HEK293 (cell line): ENCODE measurements at regions not wholly inside any gene's neighbourhood (a gene's known extent, or its start where the extent isn't known, plus 50 kb on each side); places are given as distances from the start of the nearest gene placed in this dataset.

ENCODE experiments used
- RBAK ChIP-seq: fragments of 450-650 bp; formaldehyde crosslinking; IDR thresholded peaks from 2 replicates; pipeline ENCODE4 v1.5.1; 2016; ENCODE audit warnings: missing biosample characterization, missing genetic modification characterization
- SETDB1 ChIP-seq: IDR thresholded peaks from one replicate; pipeline ENCODE4 v1.6.1; 2017; ENCODE audit warnings: mild to moderate bottlenecking, low read length, moderate library complexity, mixed read lengths; ENCODE audit not compliant: insufficient read length
- ZNF274 ChIP-seq, 2 experiments: fragments of 200-500 bp in 1 of 2; fragments of 450-650 bp in 1 of 2; sonication (Bioruptor generic) in 1 of 2; formaldehyde crosslinking in 1 of 2; IDR thresholded peaks; 2 replicates each; pipeline versions ENCODE4 v1.5.1 to v1.6.1; 2014 to 2016; ENCODE audit warnings: borderline replicate concordance in 1 of 2, inconsistent platforms in 1 of 2, low read length in 1 of 2, missing biosample characterization in 1 of 2, missing genetic modification characterization in 1 of 2
- ZNF747 ChIP-seq: fragments of 450-650 bp; formaldehyde crosslinking; IDR thresholded peaks from 2 replicates; pipeline ENCODE4 v1.5.1; 2016; ENCODE audit warnings: missing biosample characterization, missing genetic modification characterization
- ZNF768 ChIP-seq: fragments of 450-650 bp; formaldehyde crosslinking; IDR thresholded peaks from 2 replicates; pipeline ENCODE4 v1.5.1; 2018; ENCODE audit warnings: missing biosample characterization, mild to moderate bottlenecking, missing genetic modification characterization

- TF ChIP-seq ZNF274 (IDR thresholded peaks at IDR 0.05; ENCODE audit: low read length) = no peak
- no peak for TF ChIP-seq ZNF274 (tag by site-specific recombination; IDR thresholded peaks at IDR 0.05; ENCODE audit: borderline replicate concordance)
- TF ChIP-seq SETDB1 = no peak
- TF ChIP-seq ZNF747 (tag by site-specific recombination) = no peak
- no peak for TF ChIP-seq RBAK (tag by site-specific recombination)
- no peak for TF ChIP-seq ZNF768
These were observed 423.3 kb downstream of the GPAT3 start for GRCh38 chr4:83959160-83959559.
